ENCODE measurements at regions not wholly inside any gene's neighbourhood (a gene's known extent, or its start where the extent isn't known, plus 50 kb on each side); places are given as distances from the start of the nearest gene placed in this dataset.

DNA sequence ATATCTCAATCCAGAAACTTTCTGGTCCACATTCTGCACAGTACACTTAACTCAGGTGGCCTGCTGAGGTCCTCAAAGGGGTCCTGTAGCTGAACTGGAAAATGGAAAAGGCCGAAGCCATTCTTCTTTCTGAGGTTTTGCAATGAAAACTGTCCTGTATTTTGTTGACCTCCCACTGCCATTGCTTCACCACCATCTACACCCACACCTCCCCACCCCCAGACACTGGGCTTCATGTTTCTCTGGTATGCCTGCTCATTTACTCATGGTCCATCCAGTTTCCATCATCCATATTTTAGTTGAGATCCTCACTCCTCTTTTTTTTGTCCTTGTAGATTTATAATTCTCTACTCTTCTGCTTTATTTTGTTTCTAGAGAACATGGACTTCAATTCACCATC, 115.7 kb upstream of the SLC24A5 start:
- DNase-seq (ENCODE audit: low read depth): no peak
- TF ChIP-seq, protein P1, sequence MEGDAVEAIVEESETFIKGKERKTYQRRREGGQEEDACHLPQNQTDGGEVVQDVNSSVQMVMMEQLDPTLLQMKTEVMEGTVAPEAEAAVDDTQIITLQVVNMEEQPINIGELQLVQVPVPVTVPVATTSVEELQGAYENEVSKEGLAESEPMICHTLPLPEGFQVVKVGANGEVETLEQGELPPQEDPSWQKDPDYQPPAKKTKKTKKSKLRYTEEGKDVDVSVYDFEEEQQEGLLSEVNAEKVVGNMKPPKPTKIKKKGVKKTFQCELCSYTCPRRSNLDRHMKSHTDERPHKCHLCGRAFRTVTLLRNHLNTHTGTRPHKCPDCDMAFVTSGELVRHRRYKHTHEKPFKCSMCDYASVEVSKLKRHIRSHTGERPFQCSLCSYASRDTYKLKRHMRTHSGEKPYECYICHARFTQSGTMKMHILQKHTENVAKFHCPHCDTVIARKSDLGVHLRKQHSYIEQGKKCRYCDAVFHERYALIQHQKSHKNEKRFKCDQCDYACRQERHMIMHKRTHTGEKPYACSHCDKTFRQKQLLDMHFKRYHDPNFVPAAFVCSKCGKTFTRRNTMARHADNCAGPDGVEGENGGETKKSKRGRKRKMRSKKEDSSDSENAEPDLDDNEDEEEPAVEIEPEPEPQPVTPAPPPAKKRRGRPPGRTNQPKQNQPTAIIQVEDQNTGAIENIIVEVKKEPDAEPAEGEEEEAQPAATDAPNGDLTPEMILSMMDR (IDR thresholded peaks at IDR 0.05; ENCODE audit: control insufficient read depth, extremely low read depth, insufficient read depth): no peak
- no peak overlapping the region for H3K4me3 ChIP-seq (ENCODE audit: low read depth, low read length)

DNA sequence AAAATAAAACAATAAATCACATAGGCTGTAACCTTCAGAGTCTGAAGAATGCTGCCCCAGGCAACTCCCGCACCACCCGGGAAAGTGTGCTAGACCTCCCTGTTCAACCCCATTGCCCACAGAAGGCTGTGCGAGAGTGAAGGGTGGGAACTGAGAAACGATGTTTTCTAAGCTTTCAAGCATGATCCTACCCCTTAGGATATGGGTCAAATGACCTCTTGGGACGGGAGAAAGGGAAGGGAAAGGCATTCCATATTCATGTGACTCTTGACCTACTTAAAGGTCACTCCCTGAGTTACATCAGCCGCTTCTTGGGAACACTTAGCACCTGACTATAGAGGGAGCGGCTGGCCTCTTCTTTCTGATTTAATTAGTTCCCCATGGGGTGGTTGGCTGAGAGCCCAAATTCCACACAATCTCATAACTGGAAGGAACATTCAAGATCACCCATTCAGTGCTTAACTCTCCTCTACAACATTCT, 114.7 kb upstream of the SLC24A5 start:
- H3K4me3 ChIP-seq (ENCODE audit: low read depth, low read length): no peak overlapping the region
- TF ChIP-seq, protein P1 (IDR thresholded peaks at IDR 0.05; ENCODE audit: control insufficient read depth, extremely low read depth, insufficient read depth): no peak
- DNase-seq (ENCODE audit: low read depth): no peak

DNA sequence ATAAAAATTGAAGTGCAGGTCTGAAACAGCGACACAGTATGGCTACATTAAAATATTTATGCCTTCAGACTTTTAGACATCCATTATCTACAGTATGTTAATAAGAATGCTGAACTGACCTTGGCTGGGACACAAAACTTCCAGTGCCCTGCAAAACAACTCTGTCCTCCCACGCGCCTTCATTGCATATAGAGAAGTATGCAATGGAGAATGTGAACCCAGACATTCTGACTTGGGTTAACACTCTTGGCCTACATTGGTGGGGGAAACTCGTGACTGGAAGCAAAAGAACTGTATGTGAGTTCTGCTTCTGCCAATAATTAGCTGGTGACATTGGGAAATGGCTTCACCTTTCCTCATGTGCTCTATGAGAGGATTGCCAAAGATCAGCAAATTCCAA, 110.5 kb upstream of the SLC24A5 start:
- H3K4me3 ChIP-seq (ENCODE audit: low read depth, low read length): no peak overlapping the region
- no peak for DNase-seq (ENCODE audit: low read depth)
- TF ChIP-seq, protein P1 (IDR thresholded peaks at IDR 0.05; ENCODE audit: control insufficient read depth, extremely low read depth, insufficient read depth): no peak

DNA sequence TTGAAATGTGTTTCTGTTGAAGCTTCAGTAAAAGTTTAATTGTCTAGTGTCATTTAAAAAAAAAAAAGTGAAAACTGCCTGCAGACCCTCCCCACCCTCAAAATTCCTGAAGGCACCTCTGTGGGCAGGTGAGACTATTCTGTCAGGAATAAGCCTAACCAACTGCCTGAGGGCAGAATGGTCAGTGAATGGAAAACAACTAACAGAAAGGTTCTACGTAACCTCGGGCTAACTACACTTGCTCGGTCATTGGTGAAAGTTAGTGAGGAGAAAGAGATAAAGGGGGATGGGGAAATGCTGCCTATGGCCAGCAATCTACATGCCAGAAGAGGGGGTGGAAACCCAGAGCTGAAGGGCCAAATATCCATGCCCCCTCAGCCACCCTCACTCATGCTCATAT, 108.6 kb upstream of the SLC24A5 start:
- TF ChIP-seq, protein P1 (IDR thresholded peaks at IDR 0.05; ENCODE audit: control insufficient read depth, extremely low read depth, insufficient read depth): no peak
- DNase-seq (ENCODE audit: low read depth): no peak
- H3K4me3 ChIP-seq (ENCODE audit: low read depth, low read length): no peak overlapping the region

DNA sequence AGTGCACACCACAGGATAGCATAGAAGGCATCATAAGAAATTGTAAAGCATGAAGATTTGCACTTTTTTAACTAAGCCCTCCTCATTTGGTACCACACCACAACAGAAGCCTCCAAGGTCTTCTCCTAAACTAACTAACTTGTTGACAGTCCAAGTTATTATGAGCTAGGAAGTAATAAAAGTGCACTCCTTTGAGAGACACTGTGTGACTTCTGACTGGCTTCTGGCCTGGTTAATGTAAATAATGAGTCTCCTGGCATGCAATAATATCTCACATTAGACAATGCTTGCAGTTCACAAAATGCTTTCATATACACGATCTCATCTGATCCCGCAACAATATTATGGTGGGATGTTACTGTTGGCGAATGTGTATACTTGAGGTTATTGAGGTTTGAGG, 103.9 kb upstream of the SLC24A5 start:
- TF ChIP-seq, protein P1 (IDR thresholded peaks at IDR 0.05; ENCODE audit: control insufficient read depth, extremely low read depth, insufficient read depth): no peak
- peak; percentile 86 for DNase-seq (ENCODE audit: low read depth)
- H3K4me3 ChIP-seq (ENCODE audit: low read depth, low read length): no peak overlapping the region

DNA sequence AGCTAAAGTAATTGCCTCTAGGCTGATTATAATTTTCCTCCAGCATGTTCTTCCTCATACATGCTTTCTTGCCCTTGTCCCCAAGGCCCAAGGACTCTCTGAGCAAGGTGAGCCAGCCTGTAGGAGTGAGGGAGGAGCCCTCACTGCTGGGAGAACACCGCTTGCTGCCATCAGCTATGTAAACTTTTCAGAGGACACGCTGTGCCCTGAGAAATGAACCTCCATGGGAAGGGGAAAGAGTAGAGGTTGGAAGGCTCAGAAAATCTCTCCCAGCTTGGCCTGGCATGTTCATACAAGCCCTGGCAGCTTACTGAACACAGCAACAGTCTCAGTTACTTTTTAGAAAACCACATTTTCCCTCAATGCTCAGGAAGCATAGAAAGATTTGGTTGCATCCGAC, 103.0 kb upstream of the SLC24A5 start:
- H3K4me3 ChIP-seq (ENCODE audit: low read depth, low read length): no peak overlapping the region
- peak; percentile 78 for DNase-seq (ENCODE audit: low read depth)
- TF ChIP-seq, protein P1 (IDR thresholded peaks at IDR 0.05; ENCODE audit: control insufficient read depth, extremely low read depth, insufficient read depth): no peak

DNA sequence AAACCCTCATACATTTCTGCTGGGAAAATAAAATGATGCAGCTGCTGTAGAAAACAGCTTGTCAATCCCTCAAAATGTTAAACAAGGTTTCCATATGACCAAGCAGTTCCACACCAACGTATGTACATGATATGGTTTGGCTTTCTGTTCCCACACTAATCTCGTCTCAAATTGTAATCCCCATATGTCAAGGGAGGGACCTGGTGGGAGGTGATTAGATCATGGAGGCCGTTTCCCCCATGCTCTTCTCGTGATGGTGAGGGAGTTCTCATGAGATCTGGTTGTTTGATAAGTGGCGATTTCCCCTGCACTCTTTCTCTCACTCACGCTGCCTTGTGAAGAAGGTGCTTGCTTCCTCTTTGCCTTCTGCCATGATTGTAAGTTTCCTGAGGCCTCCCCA, 100.6 kb upstream of the SLC24A5 start:
- no peak for DNase-seq (ENCODE audit: low read depth)
- H3K4me3 ChIP-seq (ENCODE audit: low read depth, low read length): no peak overlapping the region
- TF ChIP-seq, protein P1 (IDR thresholded peaks at IDR 0.05; ENCODE audit: control insufficient read depth, extremely low read depth, insufficient read depth): no peak
